Fibroblast of lung (primary cell): ENCODE measurements at regions not wholly inside any gene's neighbourhood (a gene's known extent, or its start where the extent isn't known, plus 50 kb on each side); places are given as distances from the start of the nearest gene placed in this dataset.
"Not testable (repeated sequence)": the region's sequence is repeated elsewhere in the genome, so short reads cannot be mapped to it uniquely, and the experiment has no call there.

ENCODE experiments used
- DNase-seq, 2 donors: peaks; one replicate each; pipeline versions ENCODE4 v3.0.0 to v3.0.0-alpha.2; 2010; ENCODE audit warnings: low read depth in 2 of 2
- H2AFZ ChIP-seq: 2 replicates; pipeline ENCODE4 v1.5.1; 2012; ENCODE audit warnings: low read length, control low read depth, inconsistent platforms
- H3K27ac ChIP-seq: 2 replicates; pipeline ENCODE4 v1.5.1; 2011; ENCODE audit warnings: low read length, control low read depth; ENCODE audit not compliant: insufficient read depth
- H3K27me3 ChIP-seq: 2 replicates; pipeline ENCODE4 v1.5.1; 2011; ENCODE audit warnings: mild to moderate bottlenecking, low read length; ENCODE audit not compliant: control insufficient read depth, insufficient read depth
- H3K36me3 ChIP-seq: 2 replicates; pipeline ENCODE4 v1.5.1; 2011; ENCODE audit warnings: low read length; ENCODE audit not compliant: control insufficient read depth, insufficient read depth
- H3K4me1 ChIP-seq: 2 replicates; pipeline ENCODE4 v1.5.1; 2011; ENCODE audit warnings: low read length; ENCODE audit not compliant: control insufficient read depth, insufficient read depth; ENCODE audit errors: extremely low read depth
- H3K4me2 ChIP-seq: 2 replicates; pipeline ENCODE4 v1.5.1; 2011; ENCODE audit warnings: low read length, control low read depth; ENCODE audit not compliant: insufficient read depth; ENCODE audit errors: extremely low read depth
- H3K4me3 ChIP-seq, 4 experiments: fragments of 200-600 bp in 1 of 4; sonication (generic) in 1 of 4; replicated peaks in 1 of 4; 2 replicates each; pipeline ENCODE4 v1.5.1; 2011 to 2016; ENCODE audit warnings: low read length in 4 of 4, low read depth in 3 of 4, mild to moderate bottlenecking in 3 of 4, control low read depth in 2 of 4, inconsistent platforms in 1 of 4, mixed read lengths in 1 of 4; ENCODE audit not compliant: insufficient read depth in 1 of 4; ENCODE audit errors: control extremely low read depth in 1 of 4
- H3K79me2 ChIP-seq: 2 replicates; pipeline ENCODE4 v1.5.1; 2012; ENCODE audit warnings: mild to moderate bottlenecking, low read length, inconsistent platforms; ENCODE audit not compliant: control insufficient read depth, insufficient read depth
- H3K9ac ChIP-seq: 2 replicates; pipeline ENCODE4 v1.5.1; 2011; ENCODE audit warnings: mild to moderate bottlenecking, low read length, control low read depth; ENCODE audit not compliant: insufficient read depth
- H3K9me3 ChIP-seq: 2 replicates; pipeline ENCODE4 v1.5.1; 2012; ENCODE audit warnings: low read depth, low read length; ENCODE audit not compliant: control insufficient read depth, insufficient read depth
- H4K20me1 ChIP-seq: 2 replicates; pipeline ENCODE4 v1.5.1; 2011; ENCODE audit warnings: low read length; ENCODE audit not compliant: control insufficient read depth, insufficient read depth; ENCODE audit errors: extremely low read depth
- EZH2 ChIP-seq: IDR thresholded peaks from 2 replicates; pipeline ENCODE4 v1.5.1; 2012; ENCODE audit warnings: low read length, control low read depth, mild to moderate bottlenecking; ENCODE audit errors: missing control alignments
- TF ChIP-seq, protein P1 (sequence below), 2 donors: IDR thresholded peaks in 1 of 2; conservative IDR thresholded peaks in 1 of 2; 1 replicate in 1 of 2; 2 replicates in 1 of 2; pipeline ENCODE4 v1.5.1; 2011 to 2012; ENCODE audit warnings: low read length in 2 of 2, control low read depth in 1 of 2, inconsistent platforms in 1 of 2, low read depth in 1 of 2, mild to moderate bottlenecking in 1 of 2

DNA sequence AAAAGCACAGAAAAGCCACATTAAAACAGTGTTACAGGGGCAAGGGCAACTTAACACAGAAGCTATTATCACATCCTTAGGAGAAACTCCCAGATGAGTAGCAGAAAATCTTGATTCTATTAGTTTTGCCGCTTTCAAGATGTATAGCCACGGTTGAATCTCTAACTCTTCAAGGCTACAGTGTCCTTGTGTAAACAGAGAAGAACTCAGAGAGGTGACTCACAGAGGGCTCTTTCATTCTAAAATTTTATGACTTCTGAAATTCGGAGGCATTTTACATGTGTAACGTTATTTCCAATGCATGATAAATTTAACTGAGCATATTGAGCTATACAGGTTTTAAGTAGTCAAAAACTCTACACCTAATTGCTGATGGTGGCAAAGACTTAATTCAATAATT lies 846.6 kb downstream of the GBE1 start:
- Histone ChIP-seq H3K27me3 (no peaks in the 10 kb centered on the region), H2AFZ (no peak overlapping the region), H3K27ac (no peak overlapping the region), H3K9ac (no peak overlapping the region), H3K4me3 (no peak overlapping the region), H3K4me2 (no peak overlapping the region), H3K4me1 (no peaks in the 10 kb centered on the region), H3K36me3 (no peaks in the 10 kb centered on the region), H3K9me3 (no peaks in the 10 kb centered on the region), H4K20me1 (no peaks in the 10 kb centered on the region), H3K79me2 (no peaks in the 10 kb centered on the region)
- TF ChIP-seq, protein P1, sequence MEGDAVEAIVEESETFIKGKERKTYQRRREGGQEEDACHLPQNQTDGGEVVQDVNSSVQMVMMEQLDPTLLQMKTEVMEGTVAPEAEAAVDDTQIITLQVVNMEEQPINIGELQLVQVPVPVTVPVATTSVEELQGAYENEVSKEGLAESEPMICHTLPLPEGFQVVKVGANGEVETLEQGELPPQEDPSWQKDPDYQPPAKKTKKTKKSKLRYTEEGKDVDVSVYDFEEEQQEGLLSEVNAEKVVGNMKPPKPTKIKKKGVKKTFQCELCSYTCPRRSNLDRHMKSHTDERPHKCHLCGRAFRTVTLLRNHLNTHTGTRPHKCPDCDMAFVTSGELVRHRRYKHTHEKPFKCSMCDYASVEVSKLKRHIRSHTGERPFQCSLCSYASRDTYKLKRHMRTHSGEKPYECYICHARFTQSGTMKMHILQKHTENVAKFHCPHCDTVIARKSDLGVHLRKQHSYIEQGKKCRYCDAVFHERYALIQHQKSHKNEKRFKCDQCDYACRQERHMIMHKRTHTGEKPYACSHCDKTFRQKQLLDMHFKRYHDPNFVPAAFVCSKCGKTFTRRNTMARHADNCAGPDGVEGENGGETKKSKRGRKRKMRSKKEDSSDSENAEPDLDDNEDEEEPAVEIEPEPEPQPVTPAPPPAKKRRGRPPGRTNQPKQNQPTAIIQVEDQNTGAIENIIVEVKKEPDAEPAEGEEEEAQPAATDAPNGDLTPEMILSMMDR (conservative IDR thresholded peaks at IDR 0.05 in 1 of 2, IDR thresholded peaks at IDR 0.05 in 1 of 2; ENCODE audit: low read depth in 1 of 2, low read length in 2 of 2) = no peak
- no peak for TF ChIP-seq EZH2
- no peak for DNase-seq

DNA sequence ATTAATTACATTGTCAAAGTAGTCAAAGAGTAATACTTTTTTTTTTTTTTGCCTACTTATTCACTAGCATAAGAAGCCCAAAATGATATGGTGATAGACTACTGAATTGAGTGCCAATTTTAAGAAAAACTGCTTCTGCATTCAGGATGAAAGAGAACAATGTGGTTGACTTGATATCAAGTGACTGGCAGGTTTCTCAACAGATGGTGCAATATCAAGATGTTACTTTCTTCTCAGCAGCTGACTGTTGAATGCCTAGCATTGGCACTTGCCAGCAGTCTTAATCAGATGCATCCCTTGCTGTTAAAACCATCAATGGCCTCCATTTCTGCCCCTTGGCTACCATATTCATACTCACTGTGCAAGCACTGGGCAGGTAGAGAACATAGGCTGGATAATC lies 863.2 kb downstream of the GBE1 start:
- Histone ChIP-seq H3K27me3 (no peaks in the 10 kb centered on the region), H2AFZ (no peak overlapping the region), H4K20me1 (no peaks in the 10 kb centered on the region), H3K4me1 (no peaks in the 10 kb centered on the region), H3K36me3 (no peaks in the 10 kb centered on the region), H3K9ac (no peak overlapping the region), H3K79me2 (no peaks in the 10 kb centered on the region), H3K4me2 (no peak overlapping the region), H3K4me3 (no peak overlapping the region), H3K27ac (no peak overlapping the region), H3K9me3 (no peaks in the 10 kb centered on the region)
- TF ChIP-seq, protein P1 (conservative IDR thresholded peaks at IDR 0.05 in 1 of 2, IDR thresholded peaks at IDR 0.05 in 1 of 2; ENCODE audit: low read depth in 1 of 2, low read length in 2 of 2) = no peak
- no peak for TF ChIP-seq EZH2
- no peak for DNase-seq

DNA sequence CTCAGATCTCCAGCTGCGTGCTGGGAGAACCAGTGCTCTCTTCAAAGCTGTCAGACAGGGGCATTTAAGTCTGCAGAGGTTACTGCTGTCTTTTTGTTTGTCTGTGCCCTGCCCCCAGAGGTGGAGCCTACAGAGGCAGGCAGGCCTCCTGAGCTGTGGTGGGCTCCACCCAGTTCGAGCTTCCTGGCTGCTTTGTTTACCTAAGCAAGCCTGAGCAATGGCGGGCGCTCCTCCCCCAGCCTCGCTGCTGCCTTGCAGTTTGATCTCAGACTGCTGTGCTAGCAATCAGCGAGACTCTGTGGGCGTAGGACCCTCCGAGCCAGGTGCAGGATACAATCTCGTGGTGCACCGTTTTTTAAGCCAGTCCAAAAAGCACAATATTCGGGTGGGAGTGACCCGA lies 864.4 kb downstream of the GBE1 start:
- H3K9ac ChIP-seq, H3K27ac ChIP-seq, H3K4me3 ChIP-seq, H3K79me2 ChIP-seq, H3K4me2 ChIP-seq, DNase-seq, H3K27me3 ChIP-seq, H3K4me1 ChIP-seq, H2AFZ ChIP-seq, H4K20me1 ChIP-seq, H3K9me3 ChIP-seq, H3K36me3 ChIP-seq: not testable (repeated sequence)

DNA sequence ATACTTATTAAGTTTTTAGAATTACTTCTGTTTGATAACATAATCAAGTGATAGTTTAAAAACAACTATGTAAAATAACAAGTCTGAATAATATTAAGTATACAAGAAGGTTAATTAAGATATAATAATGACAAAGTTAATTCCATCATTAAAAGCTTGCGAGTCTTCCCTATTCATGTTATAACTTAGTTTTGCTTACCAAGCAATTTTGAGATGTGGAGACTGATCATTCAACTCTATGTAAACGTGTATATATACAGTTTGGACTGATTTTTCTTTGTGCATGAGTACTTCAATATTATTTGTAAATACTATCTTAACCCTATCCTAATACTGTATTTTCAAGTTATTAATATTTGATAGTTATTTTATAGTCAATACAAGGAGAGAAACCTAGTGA lies 870.9 kb downstream of the GBE1 start:
- TF ChIP-seq, protein P1 (conservative IDR thresholded peaks at IDR 0.05 in 1 of 2, IDR thresholded peaks at IDR 0.05 in 1 of 2; ENCODE audit: low read depth in 1 of 2, low read length in 2 of 2) = no peak
- no peak for TF ChIP-seq EZH2
- H3K9me3 ChIP-seq = no peaks in the 10 kb centered on the region
- no peak for DNase-seq

More for the DNA sequence above, 870.9 kb downstream of the GBE1 start:
- Histone ChIP-seq H3K4me3 (no peak overlapping the region), H3K79me2 (no peaks in the 10 kb centered on the region), H3K4me1 (no peaks in the 10 kb centered on the region), H4K20me1 (no peaks in the 10 kb centered on the region), H3K27me3 (no peaks in the 10 kb centered on the region), H2AFZ (no peak overlapping the region), H3K36me3 (no peaks in the 10 kb centered on the region), H3K9ac (no peak overlapping the region), H3K27ac (no peak overlapping the region), H3K4me2 (no peak overlapping the region)
